ENCODE measurements at regions not wholly inside any gene's neighbourhood (a gene's known extent, or its start where the extent isn't known, plus 50 kb on each side); places are given as distances from the start of the nearest gene placed in this dataset.

GRCh38 chr7:119895320-119895719, 377.7 kb upstream of the KCND2 start:
- Histone ChIP-seq H3K79me2 (ENCODE audit: control insufficient read depth, insufficient read depth, low read length) (no peaks in the 10 kb centered on the region), H3K9me3 (ENCODE audit: control insufficient read depth, low read depth, low read length) (no peaks in the 10 kb centered on the region), H3K36me3 (ENCODE audit: control insufficient read depth in 2 of 2, extremely low read depth in 1 of 2, insufficient read depth in 2 of 2, low read length in 2 of 2) (no peaks in the 10 kb centered on the region), H3K4me2 (ENCODE audit: control insufficient read depth, extremely low read depth, insufficient read depth, low read depth, low read length) (no peak overlapping the region), H3K27me3 (ENCODE audit: control insufficient read depth, extremely low read depth, insufficient read depth, low read length) (no peaks in the 10 kb centered on the region), H3K4me3 (ENCODE audit: control insufficient read depth in 2 of 3, extremely low read depth in 1 of 3, insufficient read depth in 2 of 3, low read depth in 1 of 3, low read length in 3 of 3) (no peak overlapping the region), H4K20me1 (ENCODE audit: control insufficient read depth, extremely low read depth, insufficient read depth, low read length) (no peaks in the 10 kb centered on the region), H3K9me1 (ENCODE audit: control insufficient read depth, extremely low read depth, insufficient read depth, low read length) (no peaks in the 10 kb centered on the region), H3K4me1 (ENCODE audit: control insufficient read depth, extremely low read depth, insufficient read depth, low read length) (no peaks in the 10 kb centered on the region), H3K27ac (ENCODE audit: control insufficient read depth, insufficient read depth, low read length) (no peak overlapping the region), H3K9ac (ENCODE audit: control insufficient read depth, extremely low read depth, insufficient read depth, low read length) (no peak overlapping the region), H2AFZ (ENCODE audit: control insufficient read depth, low read length) (no peak overlapping the region)
- TF ChIP-seq CTCF (optimal IDR thresholded peaks at IDR 0.05 in 1 of 3, IDR thresholded peaks at IDR 0.05 in 1 of 3, conservative IDR thresholded peaks at IDR 0.05 in 1 of 3; ENCODE audit: extremely low read depth in 1 of 3, insufficient read depth in 2 of 3, low read length in 3 of 3) (no peak), EZH2 (IDR thresholded peaks at IDR 0.05; ENCODE audit: low read length) (no peak)
- FAIRE-seq: no peak
- dilution Hi-C loops (cut with MboI; ENCODE audit: extremely low pct_ligation_motif_present, low sequenced_read_pairs): no loop called here
- no peak for DNase-seq (ENCODE audit: low read depth, low spot score)

GRCh38 chr7:119896386-119896785, 376.6 kb upstream of the KCND2 start:
- dilution Hi-C loops (cut with MboI; ENCODE audit: extremely low pct_ligation_motif_present, low sequenced_read_pairs): no loop called here
- H3K27me3 ChIP-seq (ENCODE audit: control insufficient read depth, extremely low read depth, insufficient read depth, low read length): no peaks in the 10 kb centered on the region
- no peak for TF ChIP-seq CTCF (optimal IDR thresholded peaks at IDR 0.05 in 1 of 3, IDR thresholded peaks at IDR 0.05 in 1 of 3, conservative IDR thresholded peaks at IDR 0.05 in 1 of 3; ENCODE audit: extremely low read depth in 1 of 3, insufficient read depth in 2 of 3, low read length in 3 of 3)
- no peak overlapping the region for H2AFZ ChIP-seq (ENCODE audit: control insufficient read depth, low read length)
- H3K4me1 ChIP-seq (ENCODE audit: control insufficient read depth, extremely low read depth, insufficient read depth, low read length): no peaks in the 10 kb centered on the region
- H3K4me3 ChIP-seq (ENCODE audit: control insufficient read depth in 2 of 3, extremely low read depth in 1 of 3, insufficient read depth in 2 of 3, low read depth in 1 of 3, low read length in 3 of 3): no peak overlapping the region
- no peaks in the 10 kb centered on the region for H3K36me3 ChIP-seq (ENCODE audit: control insufficient read depth in 2 of 2, extremely low read depth in 1 of 2, insufficient read depth in 2 of 2, low read length in 2 of 2)
- H3K79me2 ChIP-seq (ENCODE audit: control insufficient read depth, insufficient read depth, low read length): no peaks in the 10 kb centered on the region
- H4K20me1 ChIP-seq (ENCODE audit: control insufficient read depth, extremely low read depth, insufficient read depth, low read length): no peaks in the 10 kb centered on the region
- H3K9ac ChIP-seq (ENCODE audit: control insufficient read depth, extremely low read depth, insufficient read depth, low read length): no peak overlapping the region
- no peak overlapping the region for H3K4me2 ChIP-seq (ENCODE audit: control insufficient read depth, extremely low read depth, insufficient read depth, low read depth, low read length)
- no peaks in the 10 kb centered on the region for H3K9me3 ChIP-seq (ENCODE audit: control insufficient read depth, low read depth, low read length)
- H3K9me1 ChIP-seq (ENCODE audit: control insufficient read depth, extremely low read depth, insufficient read depth, low read length): no peaks in the 10 kb centered on the region
- H3K27ac ChIP-seq (ENCODE audit: control insufficient read depth, insufficient read depth, low read length): no peak overlapping the region
- no peak for FAIRE-seq
- DNase-seq (ENCODE audit: low read depth, low spot score): no peak

Data from keratinocyte (primary cell).